GM21360 (cell line): ENCODE measurements at regions not wholly inside any gene's neighbourhood (a gene's known extent, or its start where the extent isn't known, plus 50 kb on each side); places are given as distances from the start of the nearest gene placed in this dataset.

Experiments used
- ATAC-seq: cut with Tn5 transposase; IDR thresholded peaks from one replicate; pipeline ENCODE4 v1.9.1; 2021; ENCODE audit warnings: mild to moderate bottlenecking, moderate library complexity; ENCODE audit not compliant: unreplicated experiment

GRCh38 chr2:144333143-144333555 lies 186.8 kb downstream of the ZEB2 start:
- ATAC-seq, result no peak

DNA sequence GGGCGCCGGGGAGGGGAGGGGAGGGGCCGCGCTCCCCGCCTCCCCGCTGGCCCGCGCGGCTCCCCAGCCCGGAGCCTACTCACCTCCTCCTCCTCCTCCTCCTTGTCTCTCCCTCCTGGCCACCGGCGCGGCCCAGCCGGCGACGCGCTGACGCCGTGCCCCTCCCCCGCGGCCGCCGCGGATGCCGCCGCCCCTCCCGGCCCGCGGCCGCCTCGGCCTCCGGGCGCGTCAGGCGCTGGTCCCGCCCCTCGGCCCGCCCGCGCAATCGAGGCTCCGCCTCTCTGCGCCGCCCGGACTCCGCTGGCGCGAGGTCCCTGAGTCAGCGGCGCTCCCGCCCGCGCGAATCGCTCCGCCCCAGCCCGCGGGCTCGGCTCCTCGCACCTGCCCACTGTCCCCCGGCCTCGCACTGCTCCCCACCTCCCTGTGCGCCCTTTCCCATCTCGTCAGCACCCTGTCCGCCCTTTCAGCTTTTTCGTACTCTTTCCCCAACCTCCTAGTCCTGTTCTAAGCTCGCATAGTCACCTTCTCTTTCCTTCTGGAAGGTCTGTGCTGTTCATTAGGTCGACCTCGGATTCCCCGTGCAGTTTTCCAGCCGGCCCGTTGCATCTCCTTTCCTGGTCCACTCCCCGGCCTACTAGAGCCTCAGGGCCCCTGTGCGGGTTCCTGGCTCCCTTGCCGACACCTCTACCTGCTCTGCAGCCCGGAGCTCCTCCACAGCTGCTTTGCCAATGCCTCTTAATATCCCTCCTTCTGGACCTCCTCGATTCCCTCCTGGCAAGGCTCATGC lies 187.4 kb downstream of the ZEB2 start:
- peak; percentile 88 for ATAC-seq

GRCh38 chr2:144331674-144332355 lies 188.1 kb downstream of the ZEB2 start:
- ATAC-seq, result peak; percentile 35

DNA sequence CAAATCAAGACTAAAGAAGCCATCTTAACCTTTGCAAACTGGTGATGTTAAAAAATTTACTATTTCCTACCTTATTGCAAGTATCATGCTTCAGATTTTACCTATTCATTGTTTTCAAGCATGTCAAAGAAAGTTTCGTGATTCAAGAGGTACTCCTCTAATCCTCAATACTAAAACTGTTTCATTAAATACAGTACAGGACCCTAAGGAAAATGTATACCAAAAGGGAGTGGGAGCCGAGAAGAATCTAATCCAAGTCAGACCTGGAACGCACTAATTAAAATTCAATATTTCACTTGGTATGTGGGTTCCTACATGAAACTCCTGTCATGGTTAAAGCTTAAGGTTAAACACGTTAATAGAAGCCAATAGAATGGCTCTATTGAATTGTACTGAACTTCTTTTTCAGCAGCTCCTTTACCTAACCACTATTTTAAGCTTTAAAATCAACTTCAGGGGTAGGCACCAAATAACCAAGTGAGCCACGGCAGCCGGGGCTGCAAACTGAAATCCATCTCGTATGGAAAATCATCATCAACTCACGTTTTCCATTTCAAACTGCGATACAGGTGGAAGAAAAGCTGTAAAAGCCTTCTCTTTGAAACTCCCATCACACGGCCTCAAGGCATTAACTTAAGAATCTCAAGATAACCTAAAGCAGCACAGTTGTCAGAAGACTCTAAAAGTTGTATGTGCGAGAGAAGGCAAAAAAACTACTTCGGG lies 188.8 kb downstream of the ZEB2 start:
- ATAC-seq, result no peak

DNA sequence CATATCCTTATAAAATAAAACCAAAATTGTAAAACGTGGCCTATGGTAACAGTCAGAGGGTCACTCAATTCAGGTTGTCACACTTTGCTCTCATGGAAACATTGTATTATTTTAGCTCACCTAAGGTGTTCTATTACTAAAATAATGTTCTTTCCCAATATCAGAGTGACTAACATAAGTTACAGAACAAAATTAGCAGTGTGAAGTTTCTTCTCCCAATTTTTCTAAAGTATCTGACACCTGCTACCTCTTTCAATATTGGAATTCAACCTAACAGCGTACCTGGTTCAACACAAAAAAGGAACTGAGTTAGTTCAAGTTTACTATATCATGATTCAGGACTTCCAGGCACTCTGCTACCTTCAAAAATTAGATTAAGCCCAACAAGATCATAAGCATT lies 190.4 kb downstream of the ZEB2 start:
- ATAC-seq, result no peak

DNA sequence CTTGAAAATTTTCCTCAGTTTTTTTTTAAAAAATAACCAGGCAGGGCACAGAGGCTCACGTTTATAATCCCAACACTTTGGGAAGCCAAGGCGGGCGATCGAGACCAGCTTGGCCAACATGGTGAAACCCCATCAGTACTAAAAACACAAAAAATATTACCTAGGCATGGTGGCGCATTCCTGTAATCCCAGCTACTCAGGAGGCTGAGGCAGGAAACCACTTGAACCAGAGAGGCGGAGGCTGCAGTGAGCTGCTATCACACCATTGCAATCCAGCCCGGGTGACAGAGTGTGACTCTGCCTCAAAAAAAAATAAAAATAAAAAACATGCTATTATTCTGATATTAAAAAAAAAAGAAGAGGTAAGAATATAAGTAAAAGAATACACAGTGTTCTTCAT lies 191.0 kb downstream of the ZEB2 start:
- ATAC-seq, result no peak

DNA sequence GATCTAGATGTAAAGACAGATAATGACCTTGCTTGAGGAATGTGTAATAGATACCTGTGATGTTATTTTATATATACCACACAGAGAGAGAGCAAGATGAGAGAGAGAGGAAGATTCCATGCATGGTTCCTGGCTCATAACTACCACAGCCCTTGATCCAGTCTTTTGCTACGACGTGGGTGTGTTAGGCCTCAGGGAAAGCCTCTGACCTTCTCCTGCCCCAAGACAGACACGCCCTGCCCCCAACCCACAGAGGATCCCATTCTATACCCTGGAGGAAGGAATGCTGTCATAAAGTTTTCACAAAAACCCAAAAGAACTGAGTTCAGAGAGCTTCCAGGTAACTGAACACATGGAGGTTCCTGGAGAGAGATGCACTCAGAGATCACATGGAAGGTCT lies 193.1 kb downstream of the ZEB2 start:
- ATAC-seq, result no peak

DNA sequence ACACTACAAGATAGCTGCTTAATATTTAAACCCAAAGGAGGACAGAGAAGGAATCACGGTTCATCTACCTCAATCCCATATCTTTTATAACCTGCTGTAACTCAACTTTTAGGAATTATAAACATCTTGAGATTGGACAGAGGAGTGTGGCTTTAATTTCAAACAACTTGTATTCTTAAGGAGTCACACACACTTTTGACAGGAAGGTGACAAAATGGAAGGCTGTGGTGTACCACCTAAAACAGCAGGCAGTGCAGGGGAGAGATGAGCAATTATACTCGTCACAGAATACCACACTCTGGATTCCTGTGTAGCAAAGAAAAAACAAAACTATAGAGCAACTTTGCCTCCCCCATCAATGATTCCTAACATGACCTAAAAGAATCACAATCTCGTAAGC lies 194.8 kb downstream of the ZEB2 start:
- peak; percentile 54 for ATAC-seq

DNA sequence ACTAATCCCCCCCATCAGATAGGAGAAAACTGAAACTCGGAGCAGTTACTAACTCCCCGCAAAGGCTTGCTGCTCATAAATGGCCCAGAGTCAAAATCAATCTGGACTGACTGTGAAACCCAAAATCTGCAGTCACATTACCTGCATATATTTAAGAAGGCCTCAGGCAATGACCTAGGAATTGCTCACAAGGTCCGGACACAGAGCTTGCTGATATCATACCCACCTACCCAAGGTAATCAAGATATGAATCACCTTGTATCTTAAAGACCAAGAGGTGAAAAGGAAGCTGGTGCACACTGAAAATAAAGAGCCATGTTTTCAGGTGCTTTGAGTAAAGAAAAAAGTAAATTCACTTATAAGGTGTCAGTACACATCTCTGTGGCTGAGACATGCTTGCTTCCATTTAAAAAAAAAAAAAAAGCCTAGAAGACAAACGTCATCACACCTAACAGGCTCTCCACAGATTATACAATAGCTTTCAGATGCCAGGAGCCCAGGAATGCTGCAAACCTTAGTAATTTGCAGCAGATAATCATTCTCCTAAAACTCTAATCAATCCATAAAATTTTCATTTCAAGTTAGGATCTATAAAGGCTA lies 195.4 kb downstream of the ZEB2 start:
- ATAC-seq, result peak; percentile 37

DNA sequence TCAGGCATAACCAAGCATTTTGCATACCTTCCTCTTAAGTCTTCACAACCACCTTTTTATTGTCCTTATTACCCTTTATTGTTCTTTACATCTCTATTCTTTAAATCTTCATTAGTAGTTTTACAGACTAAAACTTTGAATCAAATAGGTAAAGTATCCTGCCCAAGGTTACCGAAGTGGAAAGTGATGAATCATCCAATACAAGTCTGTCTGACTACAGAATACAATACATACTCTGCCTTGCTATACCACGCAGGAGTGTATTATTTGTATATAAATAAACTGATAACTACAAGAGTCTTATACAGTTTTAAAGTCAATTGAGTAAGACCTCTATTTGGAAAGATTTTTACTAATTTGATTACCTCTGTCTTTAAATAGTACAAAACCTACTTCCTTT lies 196.0 kb downstream of the ZEB2 start:
- no peak for ATAC-seq

- no peak for ATAC-seq
These were observed 197.5 kb downstream of the ZEB2 start for GRCh38 chr2:144322379-144322778.

DNA sequence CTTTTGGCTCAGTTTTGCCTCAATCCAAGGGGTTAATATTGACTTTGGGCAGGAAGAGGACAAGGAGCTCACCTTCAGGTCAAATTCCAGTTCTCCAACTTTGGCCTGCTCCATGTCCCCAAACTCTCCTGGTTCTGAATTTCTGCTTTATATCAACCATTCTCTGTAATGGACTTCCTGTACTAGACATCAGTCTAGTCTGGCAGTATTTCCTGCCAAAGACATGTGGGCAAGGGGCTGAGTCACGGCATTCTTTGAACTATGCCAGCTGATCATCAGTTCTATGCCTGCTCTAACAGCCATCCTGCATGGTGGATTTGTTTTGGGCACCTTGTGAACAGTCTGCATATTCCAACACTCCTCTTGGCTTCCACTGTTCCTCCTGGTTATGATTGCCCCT lies 199.4 kb downstream of the ZEB2 start:
- ATAC-seq, result no peak

- ATAC-seq, result no peak
These were observed 202.7 kb downstream of the ZEB2 start for GRCh38 chr2:144317071-144317738.

DNA sequence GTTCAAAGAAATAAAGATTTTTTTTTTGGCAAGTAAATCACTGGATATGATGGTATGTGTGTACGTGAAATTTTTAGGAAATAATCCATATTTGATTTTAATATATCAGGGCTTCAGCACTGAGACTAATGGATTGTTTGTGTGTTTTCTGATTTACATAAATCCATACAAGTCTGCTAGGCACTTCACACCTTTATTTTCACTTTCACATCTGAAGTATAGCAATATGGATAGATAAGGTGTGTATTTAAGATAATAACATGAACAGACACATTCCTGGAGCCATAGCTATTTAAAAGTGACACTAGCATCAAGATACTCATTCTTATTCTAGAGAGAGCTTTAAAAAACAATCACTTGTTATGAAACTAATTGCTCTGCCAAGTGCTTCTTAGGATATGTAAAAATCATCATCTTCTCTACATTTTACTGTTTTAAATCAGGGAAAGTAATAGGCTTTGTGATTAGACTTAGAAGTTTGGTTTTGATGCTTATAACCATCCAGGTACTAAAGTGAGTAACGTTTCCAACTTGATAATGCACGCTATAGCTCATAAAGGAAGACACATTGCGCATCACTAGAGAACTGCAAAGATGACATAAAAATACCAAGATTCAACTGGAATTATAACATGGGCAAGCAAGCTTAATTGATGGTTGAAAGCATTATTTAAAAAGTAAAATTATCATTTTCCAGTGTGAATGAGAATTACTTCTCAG lies 208.9 kb downstream of the ZEB2 start:
- ATAC-seq, result no peak

GRCh38 chr2:144310484-144310883 lies 209.4 kb downstream of the ZEB2 start:
- ATAC-seq, result peak; percentile 66

GRCh38 chr2:144307711-144308110 lies 212.2 kb downstream of the ZEB2 start:
- no peak for ATAC-seq

DNA sequence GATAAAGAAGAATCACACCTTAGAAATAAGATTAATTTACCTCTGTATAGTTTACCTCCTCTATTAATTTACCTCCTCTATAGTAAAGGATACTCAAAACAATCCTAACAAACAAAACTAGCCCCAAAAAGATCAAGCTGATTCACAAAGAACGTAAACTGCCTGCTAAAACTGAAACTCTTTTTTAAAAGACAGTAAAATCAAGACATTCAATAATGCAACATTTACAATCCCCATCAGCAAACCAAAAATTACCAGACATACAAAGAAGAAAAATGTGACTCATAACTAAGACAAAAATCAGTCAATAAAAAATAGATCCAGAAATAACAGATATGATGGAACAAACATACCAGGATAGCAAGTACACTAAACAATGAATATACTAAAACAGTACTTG lies 215.7 kb downstream of the ZEB2 start:
- ATAC-seq, result no peak

DNA sequence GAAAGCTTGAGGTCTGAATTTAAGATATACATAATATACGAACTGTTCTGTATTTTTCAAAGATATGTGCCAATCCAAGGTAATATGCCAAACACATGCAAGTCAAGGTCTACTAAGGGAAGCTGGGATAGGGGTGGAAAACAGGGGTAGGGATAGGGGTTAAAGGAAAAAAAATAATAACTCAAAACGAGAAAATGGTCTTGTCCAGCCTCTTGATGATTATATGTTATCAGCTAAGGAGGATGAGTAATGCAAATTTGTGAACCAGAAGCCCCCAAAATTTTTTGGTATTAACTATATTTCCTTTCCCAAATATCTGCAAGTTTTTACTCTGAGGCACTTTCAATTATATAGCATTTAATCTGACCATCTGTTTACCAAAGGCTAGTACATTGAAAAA lies 219.3 kb downstream of the ZEB2 start:
- no peak for ATAC-seq

GRCh38 chr2:144290276-144290675 lies 229.6 kb downstream of the ZEB2 start:
- no peak for ATAC-seq

GRCh38 chr2:144288438-144288837 lies 231.5 kb downstream of the ZEB2 start:
- no peak for ATAC-seq
